HG02759 (cell line): ENCODE measurements at regions not wholly inside any gene's neighbourhood (a gene's known extent, or its start where the extent isn't known, plus 50 kb on each side); places are given as distances from the start of the nearest gene placed in this dataset.

ENCODE experiments used
- ATAC-seq: cut with Tn5 transposase; IDR thresholded peaks from one replicate; pipeline ENCODE4 v1.9.1; 2021; ENCODE audit warnings: mild to moderate bottlenecking, moderate library complexity; ENCODE audit not compliant: unreplicated experiment

GRCh38 chr17:57174591-57174990 is 81.7 kb upstream of the MSI2 start:
- peak; percentile 73 for ATAC-seq

GRCh38 chr17:57178839-57179238 is 77.5 kb upstream of the MSI2 start:
- ATAC-seq, result no peak

- no peak for ATAC-seq
Measured at GRCh38 chr17:57182621-57183020, 73.7 kb upstream of the MSI2 start.

GRCh38 chr17:57186226-57187019 is 69.9 kb upstream of the MSI2 start:
- ATAC-seq, result no peak

GRCh38 chr17:57187391-57187790 is 68.9 kb upstream of the MSI2 start:
- ATAC-seq, result no peak

- ATAC-seq, result no peak
Measured at GRCh38 chr17:57195785-57196460, 60.4 kb upstream of the MSI2 start.

GRCh38 chr17:57197466-57198071 is 58.8 kb upstream of the MSI2 start:
- ATAC-seq, result no peak

- no peak for ATAC-seq
Measured at GRCh38 chr17:57201481-57201880, 54.8 kb upstream of the MSI2 start.

- ATAC-seq, result no peak
Measured at GRCh38 chr17:57203040-57203439, 53.3 kb upstream of the MSI2 start.
